ENCODE measurements at regions not wholly inside any gene's neighbourhood (a gene's known extent, or its start where the extent isn't known, plus 50 kb on each side); places are given as distances from the start of the nearest gene placed in this dataset.

DNA sequence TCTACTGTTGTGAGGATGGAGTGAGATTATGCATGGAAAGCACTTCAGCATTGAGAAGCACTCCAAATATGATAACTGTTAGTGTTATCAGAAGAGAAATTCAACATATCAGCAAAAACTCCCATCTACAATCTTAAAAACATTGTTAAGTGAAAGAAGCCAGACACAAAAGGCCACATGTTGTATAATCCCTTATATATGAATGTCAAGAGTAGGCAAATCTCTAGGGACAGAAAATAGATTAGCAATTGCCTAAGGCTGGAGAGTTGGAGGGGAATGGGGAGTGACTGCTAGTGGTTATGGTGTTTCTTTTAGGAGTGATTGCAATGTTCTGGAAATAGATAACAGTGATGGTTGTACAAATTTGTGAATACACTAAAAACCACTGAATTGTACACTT, 122.5 kb upstream of the LNX1 start:
- Histone ChIP-seq H3K9me3 (ENCODE audit: low read length) (no peaks in the 10 kb centered on the region), H4K20me1 (ENCODE audit: insufficient read depth) (no peaks in the 10 kb centered on the region)
- no peak for TF ChIP-seq MXI1 (conservative IDR thresholded peaks at IDR 0.05; ENCODE audit: poor library complexity, severe bottlenecking)
- no peak for TF ChIP-seq TAF1 (IDR thresholded peaks at IDR 0.05; ENCODE audit: low read depth)

DNA sequence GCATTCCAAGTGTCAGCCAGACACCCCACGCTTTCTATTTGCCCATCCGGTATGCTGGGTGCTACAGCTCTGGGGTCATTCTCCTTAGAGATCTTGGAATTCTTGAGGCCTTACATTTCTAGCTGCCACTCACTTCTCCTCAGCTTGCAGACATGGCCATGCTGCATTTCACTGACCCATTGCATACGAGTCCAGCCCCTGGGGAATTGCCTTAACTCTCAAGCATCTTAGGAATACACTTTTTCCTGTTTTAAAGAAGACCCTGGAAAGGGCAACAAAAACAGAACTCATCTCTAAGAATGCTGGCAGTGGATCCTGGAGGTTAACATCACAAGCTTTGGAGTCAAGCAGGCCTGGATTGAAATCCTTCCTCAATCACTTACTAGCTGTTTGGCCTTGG, 122.0 kb upstream of the LNX1 start:
- Histone ChIP-seq H2AFZ (ENCODE audit: low read depth, low read length) (no peak overlapping the region), H3F3A (ENCODE audit: insufficient read depth, low read length, poor library complexity, severe bottlenecking) (no peaks in the 10 kb centered on the region), H4K20me1 (ENCODE audit: insufficient read depth) (no peaks in the 10 kb centered on the region), H3K9me3 (ENCODE audit: low read length) (no peaks in the 10 kb centered on the region), H3K27ac (ENCODE audit: low read length) (no peak overlapping the region), H3K4me2 (ENCODE audit: low read length) (no peak overlapping the region), H3K27me3 (ENCODE audit: insufficient read depth, low read depth, low read length) (no peaks in the 10 kb centered on the region), H3K9me2 (ENCODE audit: insufficient read depth, low read length) (no peaks in the 10 kb centered on the region), H3K36me3 (ENCODE audit: insufficient read depth, low read length) (no peaks in the 10 kb centered on the region), H3K4me3 (ENCODE audit: low read length) (no peak overlapping the region), H3K79me2 (replicated peaks; ENCODE audit: insufficient read depth, low read length) (no peaks in the 10 kb centered on the region), H3K9ac (ENCODE audit: low read length) (no peak overlapping the region)
- TF ChIP-seq, protein P1, sequence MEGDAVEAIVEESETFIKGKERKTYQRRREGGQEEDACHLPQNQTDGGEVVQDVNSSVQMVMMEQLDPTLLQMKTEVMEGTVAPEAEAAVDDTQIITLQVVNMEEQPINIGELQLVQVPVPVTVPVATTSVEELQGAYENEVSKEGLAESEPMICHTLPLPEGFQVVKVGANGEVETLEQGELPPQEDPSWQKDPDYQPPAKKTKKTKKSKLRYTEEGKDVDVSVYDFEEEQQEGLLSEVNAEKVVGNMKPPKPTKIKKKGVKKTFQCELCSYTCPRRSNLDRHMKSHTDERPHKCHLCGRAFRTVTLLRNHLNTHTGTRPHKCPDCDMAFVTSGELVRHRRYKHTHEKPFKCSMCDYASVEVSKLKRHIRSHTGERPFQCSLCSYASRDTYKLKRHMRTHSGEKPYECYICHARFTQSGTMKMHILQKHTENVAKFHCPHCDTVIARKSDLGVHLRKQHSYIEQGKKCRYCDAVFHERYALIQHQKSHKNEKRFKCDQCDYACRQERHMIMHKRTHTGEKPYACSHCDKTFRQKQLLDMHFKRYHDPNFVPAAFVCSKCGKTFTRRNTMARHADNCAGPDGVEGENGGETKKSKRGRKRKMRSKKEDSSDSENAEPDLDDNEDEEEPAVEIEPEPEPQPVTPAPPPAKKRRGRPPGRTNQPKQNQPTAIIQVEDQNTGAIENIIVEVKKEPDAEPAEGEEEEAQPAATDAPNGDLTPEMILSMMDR (IDR thresholded peaks at IDR 0.05; ENCODE audit: poor library complexity, severe bottlenecking) = no peak
- no peak for TF ChIP-seq SMC3 (conservative IDR thresholded peaks at IDR 0.05; ENCODE audit: poor library complexity)
- TF ChIP-seq TAF1 (IDR thresholded peaks at IDR 0.05; ENCODE audit: low read depth) = no peak
- TF ChIP-seq, protein P2, sequence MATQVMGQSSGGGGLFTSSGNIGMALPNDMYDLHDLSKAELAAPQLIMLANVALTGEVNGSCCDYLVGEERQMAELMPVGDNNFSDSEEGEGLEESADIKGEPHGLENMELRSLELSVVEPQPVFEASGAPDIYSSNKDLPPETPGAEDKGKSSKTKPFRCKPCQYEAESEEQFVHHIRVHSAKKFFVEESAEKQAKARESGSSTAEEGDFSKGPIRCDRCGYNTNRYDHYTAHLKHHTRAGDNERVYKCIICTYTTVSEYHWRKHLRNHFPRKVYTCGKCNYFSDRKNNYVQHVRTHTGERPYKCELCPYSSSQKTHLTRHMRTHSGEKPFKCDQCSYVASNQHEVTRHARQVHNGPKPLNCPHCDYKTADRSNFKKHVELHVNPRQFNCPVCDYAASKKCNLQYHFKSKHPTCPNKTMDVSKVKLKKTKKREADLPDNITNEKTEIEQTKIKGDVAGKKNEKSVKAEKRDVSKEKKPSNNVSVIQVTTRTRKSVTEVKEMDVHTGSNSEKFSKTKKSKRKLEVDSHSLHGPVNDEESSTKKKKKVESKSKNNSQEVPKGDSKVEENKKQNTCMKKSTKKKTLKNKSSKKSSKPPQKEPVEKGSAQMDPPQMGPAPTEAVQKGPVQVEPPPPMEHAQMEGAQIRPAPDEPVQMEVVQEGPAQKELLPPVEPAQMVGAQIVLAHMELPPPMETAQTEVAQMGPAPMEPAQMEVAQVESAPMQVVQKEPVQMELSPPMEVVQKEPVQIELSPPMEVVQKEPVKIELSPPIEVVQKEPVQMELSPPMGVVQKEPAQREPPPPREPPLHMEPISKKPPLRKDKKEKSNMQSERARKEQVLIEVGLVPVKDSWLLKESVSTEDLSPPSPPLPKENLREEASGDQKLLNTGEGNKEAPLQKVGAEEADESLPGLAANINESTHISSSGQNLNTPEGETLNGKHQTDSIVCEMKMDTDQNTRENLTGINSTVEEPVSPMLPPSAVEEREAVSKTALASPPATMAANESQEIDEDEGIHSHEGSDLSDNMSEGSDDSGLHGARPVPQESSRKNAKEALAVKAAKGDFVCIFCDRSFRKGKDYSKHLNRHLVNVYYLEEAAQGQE (IDR thresholded peaks at IDR 0.05; ENCODE audit: borderline replicate concordance) = no peak
- TF ChIP-seq EP300 (conservative IDR thresholded peaks at IDR 0.05; ENCODE audit: poor library complexity, severe bottlenecking) = no peak
- TF ChIP-seq MXI1 (conservative IDR thresholded peaks at IDR 0.05; ENCODE audit: poor library complexity, severe bottlenecking) = no peak
- no peak for TF ChIP-seq POLR2AphosphoS5 (IDR thresholded peaks at IDR 0.05)
- no peak for TF ChIP-seq RAD21 (conservative IDR thresholded peaks at IDR 0.05)
- no peak for TF ChIP-seq EZH2 (IDR thresholded peaks at IDR 0.05; ENCODE audit: borderline replicate concordance, insufficient read depth, low read length, poor library complexity, severe bottlenecking)

More for the DNA sequence above, 122.5 kb upstream of the LNX1 start:
- H3K79me2 ChIP-seq (replicated peaks; ENCODE audit: insufficient read depth, low read length) = no peaks in the 10 kb centered on the region
- no peak overlapping the region for H2AFZ ChIP-seq (ENCODE audit: low read depth, low read length)
- H3K9me2 ChIP-seq (ENCODE audit: insufficient read depth, low read length) = no peaks in the 10 kb centered on the region
- H3K27me3 ChIP-seq (ENCODE audit: insufficient read depth, low read depth, low read length) = no peaks in the 10 kb centered on the region
- H3K4me2 ChIP-seq (ENCODE audit: low read length) = no peak overlapping the region
- H3K4me3 ChIP-seq (ENCODE audit: low read length) = no peak overlapping the region
- no peaks in the 10 kb centered on the region for H3K36me3 ChIP-seq (ENCODE audit: insufficient read depth, low read length)
- H3K27ac ChIP-seq (ENCODE audit: low read length) = no peak overlapping the region
- no peaks in the 10 kb centered on the region for H3F3A ChIP-seq (ENCODE audit: insufficient read depth, low read length, poor library complexity, severe bottlenecking)
- H3K9ac ChIP-seq (ENCODE audit: low read length) = no peak overlapping the region
